Prostate gland (tissue), 2 donors: ENCODE measurements at regions not wholly inside any gene's neighbourhood (a gene's known extent, or its start where the extent isn't known, plus 50 kb on each side); places are given as distances from the start of the nearest gene placed in this dataset.

ENCODE experiments used
- POLR2A ChIP-seq: fragments of 450-650 bp; IDR thresholded peaks from one replicate; pipeline ENCODE4 v1.6.1; 2016; ENCODE audit warnings: antibody characterized with exemption, mild to moderate bottlenecking
- POLR2AphosphoS5 ChIP-seq: sonication (generic); formaldehyde crosslinking; IDR thresholded peaks from one replicate; pipeline ENCODE4 v1.6.1; 2017; ENCODE audit warnings: antibody characterized with exemption
- TF ChIP-seq, protein P1 (sequence below), 4 experiments: fragments of 200-600 bp in 2 of 4; fragments of 450-650 bp in 2 of 4; sonication (generic) in 2 of 4; IDR thresholded peaks; 1 replicate in 3 of 4; 2 replicates in 1 of 4; pipeline ENCODE4 v1.5.1; 2016 to 2019; ENCODE audit warnings: antibody characterized with exemption in 4 of 4, mild to moderate bottlenecking in 2 of 4, moderate library complexity in 2 of 4

DNA sequence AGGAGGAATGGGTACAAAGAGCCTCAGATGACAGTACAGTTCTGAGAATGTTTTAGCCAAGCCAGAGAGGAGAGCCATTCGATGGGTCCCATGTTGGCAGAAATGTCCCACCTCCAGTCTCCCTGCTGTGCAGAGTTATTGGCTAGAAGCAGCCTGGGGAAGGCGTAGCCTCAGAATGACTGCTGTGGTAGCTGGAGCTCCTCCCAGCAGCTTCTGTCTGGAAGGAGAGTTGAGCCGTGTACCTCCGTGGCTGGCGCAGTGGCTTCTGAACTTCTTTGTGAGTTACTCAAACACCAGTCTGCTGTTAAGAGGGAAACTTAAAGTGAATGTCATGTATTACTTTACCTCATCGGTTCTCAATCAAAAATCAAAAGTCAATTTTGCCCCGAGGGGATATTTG, 193.3 kb upstream of the SNX2 start:
- TF ChIP-seq, protein P1, sequence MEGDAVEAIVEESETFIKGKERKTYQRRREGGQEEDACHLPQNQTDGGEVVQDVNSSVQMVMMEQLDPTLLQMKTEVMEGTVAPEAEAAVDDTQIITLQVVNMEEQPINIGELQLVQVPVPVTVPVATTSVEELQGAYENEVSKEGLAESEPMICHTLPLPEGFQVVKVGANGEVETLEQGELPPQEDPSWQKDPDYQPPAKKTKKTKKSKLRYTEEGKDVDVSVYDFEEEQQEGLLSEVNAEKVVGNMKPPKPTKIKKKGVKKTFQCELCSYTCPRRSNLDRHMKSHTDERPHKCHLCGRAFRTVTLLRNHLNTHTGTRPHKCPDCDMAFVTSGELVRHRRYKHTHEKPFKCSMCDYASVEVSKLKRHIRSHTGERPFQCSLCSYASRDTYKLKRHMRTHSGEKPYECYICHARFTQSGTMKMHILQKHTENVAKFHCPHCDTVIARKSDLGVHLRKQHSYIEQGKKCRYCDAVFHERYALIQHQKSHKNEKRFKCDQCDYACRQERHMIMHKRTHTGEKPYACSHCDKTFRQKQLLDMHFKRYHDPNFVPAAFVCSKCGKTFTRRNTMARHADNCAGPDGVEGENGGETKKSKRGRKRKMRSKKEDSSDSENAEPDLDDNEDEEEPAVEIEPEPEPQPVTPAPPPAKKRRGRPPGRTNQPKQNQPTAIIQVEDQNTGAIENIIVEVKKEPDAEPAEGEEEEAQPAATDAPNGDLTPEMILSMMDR (IDR thresholded peaks at IDR 0.05) = no peak
- TF ChIP-seq POLR2AphosphoS5 = no peak
- TF ChIP-seq POLR2A = no peak
